ENCODE measurements at regions not wholly inside any gene's neighbourhood (a gene's known extent, or its start where the extent isn't known, plus 50 kb on each side); places are given as distances from the start of the nearest gene placed in this dataset.

DNA sequence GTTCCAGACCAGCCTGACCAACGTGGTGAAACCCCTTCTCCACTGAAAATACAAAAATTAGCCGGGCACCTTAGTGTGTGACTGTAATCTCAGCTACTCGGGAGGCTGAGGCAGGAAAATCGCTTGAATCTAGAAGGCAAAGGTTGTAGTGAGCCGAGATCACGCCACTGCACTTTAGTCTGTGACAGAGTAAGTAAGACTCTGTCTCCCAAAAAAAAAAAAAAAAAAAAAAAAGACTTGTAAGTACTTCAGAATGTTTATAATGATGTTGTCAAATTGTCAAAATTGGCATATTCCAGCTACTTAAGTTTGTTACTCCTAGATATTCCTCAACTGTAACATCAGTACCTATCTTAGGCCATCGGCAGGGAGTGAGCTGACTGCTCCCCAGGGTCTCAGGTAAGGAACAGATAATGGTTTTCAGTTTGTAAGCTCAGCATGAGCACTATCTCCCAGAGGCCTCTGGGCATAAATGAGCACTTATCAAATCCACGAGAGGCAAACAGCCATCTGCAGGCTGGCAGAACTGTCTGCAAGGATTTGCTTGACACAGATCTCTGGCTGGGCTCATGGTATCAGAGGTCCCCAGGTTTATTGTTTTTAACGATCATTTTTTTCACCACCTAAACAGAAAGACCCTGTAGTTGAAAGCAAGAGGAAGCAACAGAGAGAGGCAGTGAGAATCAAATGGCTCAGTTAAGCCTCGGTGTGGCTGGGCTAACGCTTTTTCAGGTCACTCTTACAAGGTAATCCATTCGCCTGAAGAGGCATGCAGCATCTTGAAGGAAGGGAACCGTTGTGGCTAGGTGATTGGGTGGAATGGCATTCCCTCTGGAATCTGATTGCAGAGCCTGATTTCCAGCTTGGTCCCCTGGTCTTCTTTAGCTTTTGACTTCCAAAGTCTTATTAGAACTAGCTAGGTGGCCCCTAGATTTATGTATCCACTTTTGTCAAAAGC is 115.9 kb downstream of the LY86 start:
- no peaks in the 10 kb centered on the region for H3K9me3 ChIP-seq (ENCODE audit: control insufficient read depth in 2 of 2, low read length in 2 of 2)
- H3K4me1 ChIP-seq (ENCODE audit: control insufficient read depth, insufficient read depth, low read length): peaks cover 11% of the 10 kb centered on the region
- no peak overlapping the region for H3K27ac ChIP-seq (ENCODE audit: low read length)
- no peak overlapping the region for H3K4me3 ChIP-seq (ENCODE audit: low read length in 2 of 2)
- no peaks in the 10 kb centered on the region for H3K36me3 ChIP-seq (ENCODE audit: control insufficient read depth in 2 of 2, insufficient read depth in 2 of 2, low read length in 2 of 2)
- no peaks in the 10 kb centered on the region for H3K27me3 ChIP-seq (ENCODE audit: control insufficient read depth in 1 of 2, insufficient read depth in 2 of 2, low read length in 2 of 2)
- H3K9ac ChIP-seq (ENCODE audit: low read length in 2 of 2): no peak overlapping the region

DNA sequence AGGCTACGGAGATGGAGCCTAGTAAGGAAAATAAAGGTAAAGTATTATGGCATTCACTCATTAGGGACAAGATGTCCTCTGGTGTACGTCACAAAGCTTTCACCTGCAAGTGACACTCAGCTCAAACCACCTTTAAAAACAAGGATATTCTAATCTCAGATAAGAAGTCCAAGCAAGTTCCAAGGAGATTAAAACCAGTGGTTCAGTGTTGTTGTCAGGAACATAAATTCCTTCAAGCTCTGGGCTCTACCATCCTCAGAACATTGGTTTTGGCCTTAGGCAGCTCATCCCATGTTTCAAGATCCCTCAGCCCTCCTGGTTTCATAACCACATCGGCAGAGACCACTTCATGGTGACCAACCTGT is 116.5 kb downstream of the LY86 start:
- Histone ChIP-seq H3K9ac (ENCODE audit: low read length in 2 of 2) (no peak overlapping the region), H3K9me3 (ENCODE audit: control insufficient read depth in 2 of 2, low read length in 2 of 2) (no peaks in the 10 kb centered on the region), H3K4me3 (ENCODE audit: low read length in 2 of 2) (no peak overlapping the region), H3K36me3 (ENCODE audit: control insufficient read depth in 2 of 2, insufficient read depth in 2 of 2, low read length in 2 of 2) (no peaks in the 10 kb centered on the region), H3K27ac (ENCODE audit: low read length) (no peak overlapping the region), H3K27me3 (ENCODE audit: control insufficient read depth in 1 of 2, insufficient read depth in 2 of 2, low read length in 2 of 2) (no peaks in the 10 kb centered on the region), H3K4me1 (ENCODE audit: control insufficient read depth, insufficient read depth, low read length) (peaks cover 5% of the 10 kb centered on the region)

DNA sequence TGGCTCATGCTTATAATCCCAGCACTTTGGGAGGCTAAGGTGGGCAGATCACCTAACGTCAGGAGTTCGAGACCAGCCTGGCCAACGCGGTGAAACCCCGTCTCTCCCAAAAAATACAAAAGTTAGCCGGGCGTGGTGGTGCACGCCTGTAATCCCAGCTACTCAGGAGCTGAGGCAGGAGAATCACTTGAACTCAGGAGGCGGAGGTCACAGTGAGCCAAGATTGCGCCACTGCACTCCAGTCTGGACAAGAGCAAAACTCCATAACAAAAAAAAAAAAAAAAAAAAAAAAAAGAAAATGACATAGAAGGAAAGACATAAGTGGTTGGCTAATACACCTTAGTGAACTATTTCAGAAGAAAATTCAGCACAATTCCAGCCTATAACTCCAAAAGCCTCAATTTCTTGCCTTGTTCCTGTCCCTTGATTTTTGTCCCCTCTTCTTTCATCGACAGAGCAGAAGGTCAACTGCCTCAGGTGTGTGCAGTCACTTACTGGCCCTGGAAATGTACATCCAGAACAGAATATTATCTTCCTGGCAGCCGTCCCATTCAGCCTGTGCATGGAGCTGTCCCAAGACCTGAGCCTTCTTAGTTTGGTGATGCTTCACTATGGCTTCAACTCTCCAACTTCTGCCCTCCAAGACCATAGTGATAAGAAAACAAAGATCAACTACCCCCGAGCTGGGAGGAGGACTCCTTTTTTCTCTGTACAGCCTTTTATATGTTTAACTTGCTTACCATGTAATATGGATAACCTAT is 117.6 kb downstream of the LY86 start:
- Histone ChIP-seq H3K4me3 (ENCODE audit: low read length in 2 of 2) (no peak overlapping the region), H3K27ac (ENCODE audit: low read length) (no peak overlapping the region)

DNA sequence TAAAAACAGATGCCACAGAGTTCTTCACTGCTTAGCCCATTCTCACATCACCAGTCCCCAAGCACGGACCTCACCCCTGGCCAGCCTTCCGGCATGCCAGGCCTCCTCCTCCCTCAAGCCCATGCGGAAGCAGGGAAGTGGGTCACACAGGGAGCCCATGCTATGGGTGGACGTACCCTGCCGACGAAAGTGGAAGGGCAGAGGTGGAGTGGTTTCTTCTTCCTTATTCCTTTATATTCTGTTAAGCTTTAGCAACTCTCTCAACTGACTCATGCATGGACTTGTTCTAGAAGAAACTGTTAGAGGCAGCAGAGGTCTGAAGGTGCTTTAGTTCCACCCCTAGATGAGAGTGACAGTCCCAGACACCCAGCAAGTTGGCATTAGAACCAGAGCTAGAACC is 118.6 kb downstream of the LY86 start:
- Histone ChIP-seq H3K4me3 (ENCODE audit: low read length in 2 of 2) (no peak overlapping the region), H3K27ac (ENCODE audit: low read length) (no peak overlapping the region), H3K4me1 (ENCODE audit: control insufficient read depth, insufficient read depth, low read length) (peaks cover under 1% of the 10 kb centered on the region), H3K9ac (ENCODE audit: low read length in 2 of 2) (no peak overlapping the region), H3K27me3 (ENCODE audit: control insufficient read depth in 1 of 2, insufficient read depth in 2 of 2, low read length in 2 of 2) (no peaks in the 10 kb centered on the region), H3K36me3 (ENCODE audit: control insufficient read depth in 2 of 2, insufficient read depth in 2 of 2, low read length in 2 of 2) (no peaks in the 10 kb centered on the region), H3K9me3 (ENCODE audit: control insufficient read depth in 2 of 2, low read length in 2 of 2) (no peaks in the 10 kb centered on the region)

More for the DNA sequence above, 117.6 kb downstream of the LY86 start:
- Histone ChIP-seq H3K9me3 (ENCODE audit: control insufficient read depth in 2 of 2, low read length in 2 of 2) (no peaks in the 10 kb centered on the region), H3K27me3 (ENCODE audit: control insufficient read depth in 1 of 2, insufficient read depth in 2 of 2, low read length in 2 of 2) (no peaks in the 10 kb centered on the region), H3K9ac (ENCODE audit: low read length in 2 of 2) (no peak overlapping the region), H3K36me3 (ENCODE audit: control insufficient read depth in 2 of 2, insufficient read depth in 2 of 2, low read length in 2 of 2) (no peaks in the 10 kb centered on the region), H3K4me1 (ENCODE audit: control insufficient read depth, insufficient read depth, low read length) (no peaks in the 10 kb centered on the region)

DNA sequence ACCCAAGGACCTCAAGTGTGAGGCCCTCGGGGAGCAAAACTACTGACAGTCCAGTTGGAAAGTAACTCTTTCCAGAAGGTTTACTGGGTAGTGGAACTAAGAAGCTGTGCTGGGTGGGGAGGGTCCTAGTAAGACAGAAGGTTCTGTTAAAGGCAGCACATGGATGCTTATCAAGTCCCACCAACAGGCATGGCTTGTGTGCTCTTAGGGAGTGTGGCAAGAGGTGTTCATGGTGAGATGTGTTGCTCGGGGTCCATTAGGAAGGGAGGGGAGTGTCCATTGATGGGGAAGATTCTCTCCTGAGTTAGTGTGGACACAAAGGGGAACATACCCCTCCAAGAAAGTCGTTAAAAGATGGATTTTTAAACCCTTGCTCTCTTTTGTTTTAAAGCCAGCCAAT is 120.6 kb downstream of the LY86 start:
- H3K36me3 ChIP-seq (ENCODE audit: control insufficient read depth in 2 of 2, insufficient read depth in 2 of 2, low read length in 2 of 2): no peaks in the 10 kb centered on the region
- H3K27ac ChIP-seq (ENCODE audit: low read length): no peak overlapping the region
- H3K9ac ChIP-seq (ENCODE audit: low read length in 2 of 2): no peak overlapping the region
- no peaks in the 10 kb centered on the region for H3K27me3 ChIP-seq (ENCODE audit: control insufficient read depth in 1 of 2, insufficient read depth in 2 of 2, low read length in 2 of 2)
- no peaks in the 10 kb centered on the region for H3K9me3 ChIP-seq (ENCODE audit: control insufficient read depth in 2 of 2, low read length in 2 of 2)
- peaks cover 19% of the 10 kb centered on the region for H3K4me1 ChIP-seq (ENCODE audit: control insufficient read depth, insufficient read depth, low read length)
- no peak overlapping the region for H3K4me3 ChIP-seq (ENCODE audit: low read length in 2 of 2)

DNA sequence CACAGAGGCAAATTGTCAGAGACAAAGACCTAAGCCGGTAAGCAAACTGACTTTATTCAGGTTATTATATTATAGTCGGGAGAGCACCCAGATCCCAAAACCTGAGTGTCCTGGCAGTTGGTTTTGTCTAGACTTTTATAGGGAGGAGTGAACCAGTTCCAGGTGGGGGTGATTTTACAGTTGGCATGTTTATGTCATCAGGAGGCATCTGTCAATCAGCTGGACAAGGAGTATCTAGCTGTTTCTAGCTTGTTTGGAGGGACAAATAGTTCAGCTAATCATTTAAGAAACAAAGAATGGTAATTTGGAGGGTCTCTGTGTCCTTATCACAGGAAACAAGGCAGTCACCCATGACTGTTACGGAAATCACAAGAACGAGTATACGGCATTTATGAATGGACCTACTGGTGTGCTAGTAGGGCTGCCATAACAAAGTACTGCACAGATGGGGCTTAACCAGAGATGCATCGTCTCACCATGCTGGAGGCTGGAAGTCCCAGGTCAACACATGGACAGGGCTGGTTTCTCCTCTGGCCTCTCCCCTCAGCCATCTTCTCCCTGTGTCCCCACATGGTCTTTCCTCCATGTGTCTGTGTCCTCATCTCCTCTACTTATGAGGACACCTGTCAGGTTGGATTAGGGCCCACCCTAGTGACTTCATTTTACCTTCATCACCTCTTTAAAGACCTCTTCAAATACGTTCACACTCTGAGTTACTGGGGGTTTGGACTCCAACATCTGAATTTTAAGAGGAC is 122.7 kb downstream of the LY86 start:
- Histone ChIP-seq H3K9me3 (ENCODE audit: control insufficient read depth in 2 of 2, low read length in 2 of 2) (no peaks in the 10 kb centered on the region), H3K9ac (ENCODE audit: low read length in 2 of 2) (no peak overlapping the region), H3K4me1 (ENCODE audit: control insufficient read depth, insufficient read depth, low read length) (peaks cover 31% of the 10 kb centered on the region), H3K36me3 (ENCODE audit: control insufficient read depth in 2 of 2, insufficient read depth in 2 of 2, low read length in 2 of 2) (no peaks in the 10 kb centered on the region), H3K4me3 (ENCODE audit: low read length in 2 of 2) (no peak overlapping the region), H3K27ac (ENCODE audit: low read length) (no peak overlapping the region), H3K27me3 (ENCODE audit: control insufficient read depth in 1 of 2, insufficient read depth in 2 of 2, low read length in 2 of 2) (no peaks in the 10 kb centered on the region)

DNA sequence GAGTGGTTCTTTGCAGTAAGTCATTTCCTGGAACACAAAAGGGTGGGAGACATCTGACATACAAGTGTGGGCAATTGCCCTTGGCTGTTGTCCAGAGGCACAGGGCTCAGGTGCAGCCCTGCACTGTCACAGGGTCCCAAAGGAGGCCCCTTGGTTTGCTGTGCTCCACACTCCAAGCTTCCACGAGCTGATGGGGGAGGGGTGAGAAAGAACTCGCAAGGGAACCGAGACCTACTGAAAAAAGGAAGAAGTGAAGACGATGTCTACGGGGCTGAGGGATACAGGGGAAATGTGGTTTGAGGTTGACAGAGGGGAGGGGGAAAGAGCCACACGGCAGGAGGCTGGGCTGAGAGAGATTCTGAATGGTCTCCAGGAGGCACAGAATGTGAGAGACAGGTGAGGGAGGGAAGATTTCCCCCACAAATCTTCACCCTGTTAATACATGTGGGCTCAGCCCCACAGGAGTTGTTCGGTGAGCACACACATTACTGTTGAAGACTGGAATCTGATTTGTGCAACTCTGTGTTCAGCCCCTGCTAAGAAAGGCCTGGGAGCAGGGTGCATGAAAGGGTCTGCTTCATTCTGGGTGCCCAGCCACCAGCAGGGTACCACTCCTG is 123.4 kb downstream of the LY86 start:
- H3K4me1 ChIP-seq (ENCODE audit: control insufficient read depth, insufficient read depth, low read length): peaks cover 31% of the 10 kb centered on the region

DNA sequence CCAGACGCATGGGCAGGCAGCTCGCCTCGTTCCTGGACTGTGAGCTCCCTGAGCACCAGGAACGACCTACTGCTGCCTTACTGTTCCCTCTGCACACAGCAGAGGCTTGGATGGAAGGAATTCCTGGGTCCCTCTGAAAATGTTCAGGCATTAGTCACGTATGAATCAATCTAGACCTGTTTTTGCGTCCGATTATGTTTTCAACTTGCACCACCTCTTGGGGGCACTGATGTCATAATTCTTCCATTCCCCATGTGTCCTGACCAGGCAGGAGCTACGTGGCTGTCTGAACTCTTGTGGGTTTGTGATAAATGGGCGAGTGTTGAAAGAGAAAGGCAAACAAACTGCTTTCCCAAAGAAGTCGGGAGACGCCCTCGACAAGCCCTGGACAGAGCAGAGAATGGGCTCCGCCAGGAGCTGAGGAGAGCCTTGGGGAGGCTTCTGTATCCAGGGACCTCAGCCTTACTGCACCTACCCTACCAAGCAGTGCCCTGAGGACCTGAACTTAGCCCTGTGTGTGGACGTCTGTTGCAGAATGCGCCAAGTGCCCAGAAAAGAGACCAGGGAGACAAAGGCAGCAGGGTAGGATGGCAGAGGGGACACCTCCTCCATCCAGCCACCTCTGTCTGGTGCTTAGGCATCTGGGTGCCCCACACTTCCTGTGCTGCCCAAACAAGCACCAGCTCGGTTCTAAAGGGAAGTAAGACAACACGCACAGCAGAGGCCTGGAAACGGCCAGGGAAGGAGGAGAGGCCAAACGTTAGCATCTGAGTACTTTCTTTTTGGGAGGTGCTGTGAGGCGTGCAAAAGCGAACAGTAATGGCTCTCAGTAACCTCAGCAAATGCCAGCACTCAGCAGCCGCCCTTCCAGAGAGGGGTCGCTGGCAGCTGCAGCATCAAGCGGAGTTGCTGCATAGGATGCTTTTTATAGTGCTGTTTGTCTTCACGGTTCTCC is 124.2 kb downstream of the LY86 start:
- H3K4me1 ChIP-seq (ENCODE audit: control insufficient read depth, insufficient read depth, low read length): peaks cover 31% of the 10 kb centered on the region
- peak overlapping the region; percentile 62 for H3K27ac ChIP-seq (ENCODE audit: low read length)
- no peaks in the 10 kb centered on the region for H3K9me3 ChIP-seq (ENCODE audit: control insufficient read depth in 2 of 2, low read length in 2 of 2)
- H3K27me3 ChIP-seq (ENCODE audit: control insufficient read depth in 1 of 2, insufficient read depth in 2 of 2, low read length in 2 of 2): no peaks in the 10 kb centered on the region
- peak overlapping the region in 1 of 2 donors; percentile 60 for H3K4me3 ChIP-seq (ENCODE audit: low read length in 2 of 2)
- no peaks in the 10 kb centered on the region for H3K36me3 ChIP-seq (ENCODE audit: control insufficient read depth in 2 of 2, insufficient read depth in 2 of 2, low read length in 2 of 2)
- H3K9ac ChIP-seq (ENCODE audit: low read length in 2 of 2): peak overlapping the region in 1 of 2 donors; percentile 58

More for the DNA sequence above, 123.4 kb downstream of the LY86 start:
- Histone ChIP-seq H3K4me3 (ENCODE audit: low read length in 2 of 2) (no peak overlapping the region), H3K27ac (ENCODE audit: low read length) (peak overlapping the region; percentile 62), H3K27me3 (ENCODE audit: control insufficient read depth in 1 of 2, insufficient read depth in 2 of 2, low read length in 2 of 2) (no peaks in the 10 kb centered on the region), H3K36me3 (ENCODE audit: control insufficient read depth in 2 of 2, insufficient read depth in 2 of 2, low read length in 2 of 2) (no peaks in the 10 kb centered on the region), H3K9me3 (ENCODE audit: control insufficient read depth in 2 of 2, low read length in 2 of 2) (no peaks in the 10 kb centered on the region), H3K9ac (ENCODE audit: low read length in 2 of 2) (no peak overlapping the region)

DNA sequence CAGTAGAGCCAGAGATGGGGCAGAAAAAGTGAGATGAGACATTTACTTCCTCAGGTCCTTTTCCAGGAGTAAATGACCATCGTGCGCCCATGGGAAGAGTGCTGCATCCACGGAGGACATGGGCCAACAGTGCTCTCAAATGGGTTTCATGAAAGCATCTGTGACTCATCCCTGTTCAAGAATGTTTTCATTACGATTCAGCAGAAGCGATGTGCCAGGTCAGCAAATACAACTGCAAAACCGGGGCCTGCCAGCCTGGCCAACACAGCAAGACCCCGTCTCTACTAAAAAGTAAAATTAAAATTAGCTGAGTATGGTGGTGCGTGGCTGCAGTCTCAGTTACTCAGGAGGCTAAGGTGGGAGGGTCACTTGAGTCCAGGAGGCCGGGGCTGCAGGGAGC is 125.1 kb downstream of the LY86 start:
- Histone ChIP-seq H3K9ac (ENCODE audit: low read length in 2 of 2) (no peak overlapping the region), H3K36me3 (ENCODE audit: control insufficient read depth in 2 of 2, insufficient read depth in 2 of 2, low read length in 2 of 2) (no peaks in the 10 kb centered on the region), H3K4me1 (ENCODE audit: control insufficient read depth, insufficient read depth, low read length) (peaks cover 31% of the 10 kb centered on the region), H3K27me3 (ENCODE audit: control insufficient read depth in 1 of 2, insufficient read depth in 2 of 2, low read length in 2 of 2) (no peaks in the 10 kb centered on the region), H3K4me3 (ENCODE audit: low read length in 2 of 2) (no peak overlapping the region), H3K9me3 (ENCODE audit: control insufficient read depth in 2 of 2, low read length in 2 of 2) (no peaks in the 10 kb centered on the region), H3K27ac (ENCODE audit: low read length) (peak overlapping the region; percentile 60)
